GM12872 (cell line): ENCODE measurements at regions not wholly inside any gene's neighbourhood (a gene's known extent, or its start where the extent isn't known, plus 50 kb on each side); places are given as distances from the start of the nearest gene placed in this dataset.

Experiments
- TF ChIP-seq, protein P1 (sequence below): IDR thresholded peaks from 3 replicates; pipeline ENCODE4 v1.5.1; 2011; ENCODE audit warnings: low read depth, mild to moderate bottlenecking, low read length, moderate library complexity; ENCODE audit not compliant: insufficient read depth

DNA sequence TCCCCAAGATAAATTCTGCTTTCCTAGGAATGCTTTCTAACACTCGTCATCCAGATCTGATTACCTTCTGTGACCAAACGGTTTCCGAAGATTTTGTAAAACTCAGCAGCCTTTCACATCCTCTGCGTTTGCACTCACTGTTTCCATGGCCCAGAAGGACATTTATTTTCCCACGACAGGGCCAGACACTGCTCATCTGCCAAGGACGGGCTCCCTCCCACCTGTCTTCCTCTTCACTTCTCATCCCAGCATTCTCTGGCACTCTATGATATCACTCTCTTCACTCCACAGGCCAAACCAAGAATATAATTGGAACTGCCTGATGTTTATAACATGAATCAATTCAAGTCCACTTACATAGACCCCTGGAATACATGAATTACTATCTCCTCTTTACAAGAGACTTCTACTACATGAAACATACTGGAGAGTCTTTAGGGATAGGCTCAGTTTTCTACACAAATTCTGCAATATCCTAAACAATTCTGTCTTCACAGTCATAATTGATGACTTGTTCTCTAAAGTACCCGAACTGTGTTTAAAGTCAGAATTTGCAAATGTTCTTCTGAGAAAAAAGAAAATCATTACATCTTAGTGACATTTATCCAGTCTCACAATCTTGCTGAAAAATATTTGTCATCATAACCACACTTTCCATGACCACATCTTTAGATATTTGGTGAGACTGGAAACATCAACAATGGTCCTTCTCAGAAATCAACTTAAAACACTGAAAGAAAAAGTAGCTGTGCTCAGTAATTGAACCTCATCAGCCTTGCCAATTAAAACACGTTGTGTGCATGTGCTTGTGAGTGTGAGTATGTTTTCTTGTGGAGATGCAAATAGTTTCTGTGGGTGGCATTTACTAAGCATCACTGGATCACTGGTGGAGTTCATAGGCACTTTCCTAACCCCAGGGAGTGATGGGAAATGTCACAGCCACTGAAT lies 79.5 kb upstream of the PRSS58 start:
- TF ChIP-seq, protein P1, sequence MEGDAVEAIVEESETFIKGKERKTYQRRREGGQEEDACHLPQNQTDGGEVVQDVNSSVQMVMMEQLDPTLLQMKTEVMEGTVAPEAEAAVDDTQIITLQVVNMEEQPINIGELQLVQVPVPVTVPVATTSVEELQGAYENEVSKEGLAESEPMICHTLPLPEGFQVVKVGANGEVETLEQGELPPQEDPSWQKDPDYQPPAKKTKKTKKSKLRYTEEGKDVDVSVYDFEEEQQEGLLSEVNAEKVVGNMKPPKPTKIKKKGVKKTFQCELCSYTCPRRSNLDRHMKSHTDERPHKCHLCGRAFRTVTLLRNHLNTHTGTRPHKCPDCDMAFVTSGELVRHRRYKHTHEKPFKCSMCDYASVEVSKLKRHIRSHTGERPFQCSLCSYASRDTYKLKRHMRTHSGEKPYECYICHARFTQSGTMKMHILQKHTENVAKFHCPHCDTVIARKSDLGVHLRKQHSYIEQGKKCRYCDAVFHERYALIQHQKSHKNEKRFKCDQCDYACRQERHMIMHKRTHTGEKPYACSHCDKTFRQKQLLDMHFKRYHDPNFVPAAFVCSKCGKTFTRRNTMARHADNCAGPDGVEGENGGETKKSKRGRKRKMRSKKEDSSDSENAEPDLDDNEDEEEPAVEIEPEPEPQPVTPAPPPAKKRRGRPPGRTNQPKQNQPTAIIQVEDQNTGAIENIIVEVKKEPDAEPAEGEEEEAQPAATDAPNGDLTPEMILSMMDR: no peak

- TF ChIP-seq, protein P1: no peak
Measured at GRCh38 chr7:142334806-142335205, 76.9 kb upstream of the PRSS58 start.

DNA sequence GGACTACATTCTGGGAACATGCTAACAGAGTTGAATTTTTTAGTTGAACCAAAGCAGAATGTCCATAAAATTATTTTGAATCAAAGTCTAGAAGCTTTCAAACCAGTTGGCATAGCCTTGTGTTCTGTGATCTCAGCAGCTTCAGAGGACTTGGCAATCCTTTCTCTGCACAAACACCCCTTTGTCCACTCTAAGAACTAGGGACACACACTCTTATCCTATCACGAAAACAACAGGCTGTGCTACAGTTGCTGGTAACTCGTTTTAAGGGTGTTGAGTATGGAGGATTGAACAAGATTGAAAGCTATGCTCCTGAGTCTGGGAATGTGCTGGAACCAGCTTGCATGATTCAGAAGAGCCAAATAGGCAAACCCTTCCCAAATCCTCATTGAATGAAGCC lies 76.4 kb upstream of the PRSS58 start:
- TF ChIP-seq, protein P1: no peak

DNA sequence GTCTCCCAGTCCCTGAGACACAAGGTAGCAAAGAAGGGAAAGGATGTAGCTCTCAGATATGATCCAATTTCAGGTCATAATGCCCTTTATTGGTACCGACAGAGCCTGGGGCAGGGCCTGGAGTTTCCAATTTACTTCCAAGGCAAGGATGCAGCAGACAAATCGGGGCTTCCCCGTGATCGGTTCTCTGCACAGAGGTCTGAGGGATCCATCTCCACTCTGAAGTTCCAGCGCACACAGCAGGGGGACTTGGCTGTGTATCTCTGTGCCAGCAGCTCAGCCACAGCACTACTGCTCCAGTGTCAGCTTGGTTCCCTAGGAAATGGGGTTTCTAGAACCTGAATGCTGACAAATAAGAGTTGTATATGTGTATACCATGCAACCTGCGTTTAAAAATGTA lies 74.6 kb upstream of the PRSS58 start:
- TF ChIP-seq, protein P1: no peak

GRCh38 chr7:142331941-142332340 lies 74.1 kb upstream of the PRSS58 start:
- TF ChIP-seq, protein P1: no peak

- TF ChIP-seq, protein P1: no peak
Measured at GRCh38 chr7:142329062-142329790, 71.4 kb upstream of the PRSS58 start.

DNA sequence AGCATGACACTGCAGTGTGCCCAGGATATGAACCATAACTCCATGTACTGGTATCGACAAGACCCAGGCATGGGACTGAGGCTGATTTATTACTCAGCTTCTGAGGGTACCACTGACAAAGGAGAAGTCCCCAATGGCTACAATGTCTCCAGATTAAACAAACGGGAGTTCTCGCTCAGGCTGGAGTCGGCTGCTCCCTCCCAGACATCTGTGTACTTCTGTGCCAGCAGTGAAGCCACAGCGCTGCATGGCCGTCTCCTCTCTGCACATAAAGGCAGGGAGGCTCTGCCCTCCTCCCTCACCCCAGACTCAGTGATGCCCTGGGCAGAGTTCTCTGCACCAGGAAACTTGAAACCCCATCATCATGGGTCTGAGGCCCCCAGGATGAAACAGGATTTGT lies 70.7 kb upstream of the PRSS58 start:
- TF ChIP-seq, protein P1: no peak
